ENCODE measurements at regions not wholly inside any gene's neighbourhood (a gene's known extent, or its start where the extent isn't known, plus 50 kb on each side); places are given as distances from the start of the nearest gene placed in this dataset.

DNA sequence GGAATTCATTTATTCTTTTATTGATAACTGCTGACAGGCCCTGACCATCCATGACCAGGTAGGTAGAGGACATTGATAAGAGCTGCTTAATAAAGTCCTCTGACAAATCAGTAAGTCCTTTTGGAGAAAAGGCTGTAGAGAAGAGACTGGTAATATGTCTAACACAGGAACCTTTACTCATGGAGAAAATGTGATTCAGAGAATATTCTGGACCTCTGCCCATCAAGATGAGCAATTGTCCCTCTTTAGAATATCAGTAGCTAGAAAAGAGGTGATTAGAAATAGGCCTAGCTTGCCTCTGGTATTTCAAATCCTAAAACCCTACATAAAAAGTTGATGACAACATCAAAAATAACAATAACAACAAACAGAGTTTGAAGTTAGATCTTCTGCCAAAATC lies 642.3 kb downstream of the TBC1D4 start (continued):
- TF ChIP-seq, protein P1, sequence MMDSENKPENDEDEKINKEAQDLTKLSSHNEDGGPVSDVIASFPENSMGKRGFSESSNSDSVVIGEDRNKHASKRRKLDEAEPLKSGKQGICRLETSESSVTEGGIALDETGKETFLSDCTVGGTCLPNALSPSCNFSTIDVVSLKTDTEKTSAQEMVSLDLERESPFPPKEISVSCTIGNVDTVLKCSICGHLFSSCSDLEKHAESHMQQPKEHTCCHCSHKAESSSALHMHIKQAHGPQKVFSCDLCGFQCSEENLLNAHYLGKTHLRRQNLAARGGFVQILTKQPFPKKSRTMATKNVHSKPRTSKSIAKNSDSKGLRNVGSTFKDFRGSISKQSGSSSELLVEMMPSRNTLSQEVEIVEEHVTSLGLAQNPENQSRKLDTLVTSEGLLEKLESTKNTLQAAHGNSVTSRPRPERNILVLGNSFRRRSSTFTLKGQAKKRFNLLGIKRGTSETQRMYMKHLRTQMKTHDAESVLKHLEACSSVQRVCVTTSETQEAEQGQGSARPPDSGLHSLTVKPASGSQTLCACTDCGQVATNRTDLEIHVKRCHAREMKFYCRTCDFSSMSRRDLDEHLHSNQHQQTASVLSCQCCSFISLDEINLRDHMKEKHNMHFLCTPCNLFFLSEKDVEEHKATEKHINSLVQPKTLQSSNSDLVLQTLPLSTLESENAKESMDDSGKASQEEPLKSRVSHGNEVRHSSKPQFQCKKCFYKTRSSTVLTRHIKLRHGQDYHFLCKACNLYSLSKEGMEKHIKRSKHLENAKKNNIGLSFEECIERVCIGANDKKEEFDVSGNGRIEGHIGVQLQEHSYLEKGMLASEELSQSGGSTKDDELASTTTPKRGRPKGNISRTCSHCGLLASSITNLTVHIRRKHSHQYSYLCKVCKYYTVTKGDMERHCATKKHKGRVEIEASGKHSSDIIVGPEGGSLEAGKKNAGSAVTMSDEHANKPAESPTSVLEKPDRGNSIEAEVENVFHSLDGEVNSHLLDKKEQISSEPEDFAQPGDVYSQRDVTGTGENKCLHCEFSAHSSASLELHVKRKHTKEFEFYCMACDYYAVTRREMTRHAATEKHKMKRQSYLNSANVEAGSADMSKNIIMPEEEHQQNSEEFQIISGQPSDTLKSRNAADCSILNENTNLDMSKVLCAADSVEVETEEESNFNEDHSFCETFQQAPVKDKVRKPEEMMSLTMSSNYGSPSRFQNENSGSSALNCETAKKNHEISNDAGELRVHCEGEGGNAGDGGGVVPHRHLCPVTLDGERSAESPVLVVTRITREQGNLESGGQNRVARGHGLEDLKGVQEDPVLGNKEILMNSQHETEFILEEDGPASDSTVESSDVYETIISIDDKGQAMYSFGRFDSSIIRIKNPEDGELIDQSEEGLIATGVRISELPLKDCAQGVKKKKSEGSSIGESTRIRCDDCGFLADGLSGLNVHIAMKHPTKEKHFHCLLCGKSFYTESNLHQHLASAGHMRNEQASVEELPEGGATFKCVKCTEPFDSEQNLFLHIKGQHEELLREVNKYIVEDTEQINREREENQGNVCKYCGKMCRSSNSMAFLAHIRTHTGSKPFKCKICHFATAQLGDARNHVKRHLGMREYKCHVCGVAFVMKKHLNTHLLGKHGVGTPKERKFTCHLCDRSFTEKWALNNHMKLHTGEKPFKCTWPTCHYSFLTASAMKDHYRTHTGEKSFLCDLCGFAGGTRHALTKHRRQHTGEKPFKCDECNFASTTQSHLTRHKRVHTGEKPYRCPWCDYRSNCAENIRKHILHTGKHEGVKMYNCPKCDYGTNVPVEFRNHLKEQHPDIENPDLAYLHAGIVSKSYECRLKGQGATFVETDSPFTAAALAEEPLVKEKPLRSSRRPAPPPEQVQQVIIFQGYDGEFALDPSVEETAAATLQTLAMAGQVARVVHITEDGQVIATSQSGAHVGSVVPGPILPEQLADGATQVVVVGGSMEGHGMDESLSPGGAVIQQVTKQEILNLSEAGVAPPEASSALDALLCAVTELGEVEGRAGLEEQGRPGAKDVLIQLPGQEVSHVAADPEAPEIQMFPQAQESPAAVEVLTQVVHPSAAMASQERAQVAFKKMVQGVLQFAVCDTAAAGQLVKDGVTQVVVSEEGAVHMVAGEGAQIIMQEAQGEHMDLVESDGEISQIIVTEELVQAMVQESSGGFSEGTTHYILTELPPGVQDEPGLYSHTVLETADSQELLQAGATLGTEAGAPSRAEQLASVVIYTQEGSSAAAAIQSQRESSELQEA (CRISPR knock-in tag; IDR thresholded peaks at IDR 0.05; ENCODE audit: not compliant biosample characterization): no peak
- TF ChIP-seq, protein P2, sequence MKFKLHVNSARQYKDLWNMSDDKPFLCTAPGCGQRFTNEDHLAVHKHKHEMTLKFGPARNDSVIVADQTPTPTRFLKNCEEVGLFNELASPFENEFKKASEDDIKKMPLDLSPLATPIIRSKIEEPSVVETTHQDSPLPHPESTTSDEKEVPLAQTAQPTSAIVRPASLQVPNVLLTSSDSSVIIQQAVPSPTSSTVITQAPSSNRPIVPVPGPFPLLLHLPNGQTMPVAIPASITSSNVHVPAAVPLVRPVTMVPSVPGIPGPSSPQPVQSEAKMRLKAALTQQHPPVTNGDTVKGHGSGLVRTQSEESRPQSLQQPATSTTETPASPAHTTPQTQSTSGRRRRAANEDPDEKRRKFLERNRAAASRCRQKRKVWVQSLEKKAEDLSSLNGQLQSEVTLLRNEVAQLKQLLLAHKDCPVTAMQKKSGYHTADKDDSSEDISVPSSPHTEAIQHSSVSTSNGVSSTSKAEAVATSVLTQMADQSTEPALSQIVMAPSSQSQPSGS (CRISPR knock-in tag; IDR thresholded peaks at IDR 0.05): no peak
- TF ChIP-seq ZBTB1 (CRISPR knock-in tag; IDR thresholded peaks at IDR 0.05; ENCODE audit: borderline replicate concordance) (no peak), REPIN1 (CRISPR knock-in tag; IDR thresholded peaks at IDR 0.05; ENCODE audit: borderline replicate concordance, low read depth) (no peak), ZNF670 (CRISPR knock-in tag; IDR thresholded peaks at IDR 0.05; ENCODE audit: borderline replicate concordance) (no peak), EP300 (IDR thresholded peaks at IDR 0.05; ENCODE audit: low read depth in 2 of 2, low read length in 2 of 2) (no peak), EP300 (CRISPR knock-in tag; IDR thresholded peaks at IDR 0.05; ENCODE audit: borderline replicate concordance) (no peak), SSRP1 (CRISPR knock-in tag; IDR thresholded peaks at IDR 0.05) (no peak)
- TF ChIP-seq, protein P3, sequence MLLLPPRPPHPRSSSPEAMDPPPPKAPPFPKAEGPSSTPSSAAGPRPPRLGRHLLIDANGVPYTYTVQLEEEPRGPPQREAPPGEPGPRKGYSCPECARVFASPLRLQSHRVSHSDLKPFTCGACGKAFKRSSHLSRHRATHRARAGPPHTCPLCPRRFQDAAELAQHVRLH (CRISPR knock-in tag; IDR thresholded peaks at IDR 0.05; ENCODE audit: borderline replicate concordance, low read depth): no peak
- TF ChIP-seq, protein P4, sequence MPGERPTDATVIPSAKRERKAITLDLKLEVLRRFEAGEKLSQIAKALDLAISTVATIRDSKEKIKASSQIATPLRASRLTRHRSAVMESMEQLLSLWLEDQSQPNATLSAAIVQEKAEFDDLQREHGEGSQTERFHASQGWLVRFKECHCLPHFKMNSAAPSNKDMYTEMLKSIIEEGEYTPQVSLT (CRISPR knock-in tag; IDR thresholded peaks at IDR 0.05; ENCODE audit: borderline replicate concordance, low read depth): no peak
- TF ChIP-seq, protein P5, sequence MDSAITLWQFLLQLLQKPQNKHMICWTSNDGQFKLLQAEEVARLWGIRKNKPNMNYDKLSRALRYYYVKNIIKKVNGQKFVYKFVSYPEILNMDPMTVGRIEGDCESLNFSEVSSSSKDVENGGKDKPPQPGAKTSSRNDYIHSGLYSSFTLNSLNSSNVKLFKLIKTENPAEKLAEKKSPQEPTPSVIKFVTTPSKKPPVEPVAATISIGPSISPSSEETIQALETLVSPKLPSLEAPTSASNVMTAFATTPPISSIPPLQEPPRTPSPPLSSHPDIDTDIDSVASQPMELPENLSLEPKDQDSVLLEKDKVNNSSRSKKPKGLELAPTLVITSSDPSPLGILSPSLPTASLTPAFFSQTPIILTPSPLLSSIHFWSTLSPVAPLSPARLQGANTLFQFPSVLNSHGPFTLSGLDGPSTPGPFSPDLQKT (CRISPR knock-in tag; IDR thresholded peaks at IDR 0.05; ENCODE audit: borderline replicate concordance): no peak
